T-helper 2 cell treated with Interferon-gamma antibody and Interleukin-4, amounts not matched to agents 5 μg/mL and 100 μg/mL, for 36 hours (primary cell): ENCODE measurements at regions not wholly inside any gene's neighbourhood (a gene's known extent, or its start where the extent isn't known, plus 50 kb on each side); places are given as distances from the start of the nearest gene placed in this dataset.

Source experiments
- DNase-seq: peaks from one replicate; pipeline ENCODE4 v3.0.0; 2021; ENCODE audit warnings: low spot score
- H3K27ac Mint-ChIP-seq: one replicate; pipeline ENCODE4 v1.8.0; 2021; ENCODE audit warnings: mild to moderate bottlenecking, mixed read lengths
- H3K27me3 Mint-ChIP-seq: one replicate; pipeline ENCODE4 v1.8.0; 2021; ENCODE audit warnings: low read depth, mixed read lengths
- H3K36me3 Mint-ChIP-seq: one replicate; pipeline ENCODE4 v1.8.0; 2021; ENCODE audit warnings: low read depth, mixed read lengths
- H3K4me1 Mint-ChIP-seq: one replicate; pipeline ENCODE4 v1.8.0; 2021; ENCODE audit warnings: low read depth, mixed read lengths
- H3K4me3 Mint-ChIP-seq: one replicate; pipeline ENCODE4 v1.8.0; 2022; ENCODE audit warnings: mild to moderate bottlenecking, moderate library complexity, mixed read lengths
- H3K9me3 Mint-ChIP-seq: one replicate; pipeline ENCODE4 v1.8.0; 2021; ENCODE audit warnings: mixed read lengths

GRCh38 chr10:35769795-35770194 is 127.7 kb upstream of the FZD8 start:
- Mint-ChIP-seq H3K27ac (no peak overlapping the region), H3K4me1 (no peaks in the 10 kb centered on the region), H3K27me3 (no peaks in the 10 kb centered on the region), H3K4me3 (no peak overlapping the region), H3K9me3 (no peaks in the 10 kb centered on the region), H3K36me3 (no peaks in the 10 kb centered on the region)
- DNase-seq: no peak

DNA sequence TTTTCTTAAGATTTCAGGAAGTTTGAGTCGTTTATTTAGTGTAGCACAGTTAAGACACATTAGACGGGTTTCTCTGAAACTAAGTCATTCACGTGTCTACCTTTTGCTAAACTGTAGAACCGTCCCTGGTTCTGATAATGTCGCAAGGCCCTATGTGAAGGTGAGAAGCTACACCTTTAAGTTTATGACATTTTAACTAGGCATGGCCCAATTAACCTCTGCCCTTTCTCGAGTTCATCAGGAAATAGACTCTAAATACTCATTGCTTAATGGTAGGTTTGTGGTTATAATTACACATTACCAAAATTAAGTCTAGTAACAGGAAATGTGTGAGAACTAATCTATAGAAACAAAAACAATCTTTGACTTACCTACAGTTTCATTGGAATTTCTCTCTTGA is 126.6 kb upstream of the FZD8 start:
- H3K36me3 Mint-ChIP-seq: no peaks in the 10 kb centered on the region
- no peak overlapping the region for H3K27ac Mint-ChIP-seq
- no peak for DNase-seq
- no peaks in the 10 kb centered on the region for H3K4me1 Mint-ChIP-seq
- no peak overlapping the region for H3K4me3 Mint-ChIP-seq
- no peaks in the 10 kb centered on the region for H3K9me3 Mint-ChIP-seq
- no peaks in the 10 kb centered on the region for H3K27me3 Mint-ChIP-seq

GRCh38 chr10:35768011-35768410 is 125.9 kb upstream of the FZD8 start:
- no peaks in the 10 kb centered on the region for H3K36me3 Mint-ChIP-seq
- no peaks in the 10 kb centered on the region for H3K9me3 Mint-ChIP-seq
- H3K27ac Mint-ChIP-seq: no peak overlapping the region
- no peaks in the 10 kb centered on the region for H3K27me3 Mint-ChIP-seq
- H3K4me1 Mint-ChIP-seq: no peaks in the 10 kb centered on the region
- H3K4me3 Mint-ChIP-seq: no peak overlapping the region
- DNase-seq: no peak

DNA sequence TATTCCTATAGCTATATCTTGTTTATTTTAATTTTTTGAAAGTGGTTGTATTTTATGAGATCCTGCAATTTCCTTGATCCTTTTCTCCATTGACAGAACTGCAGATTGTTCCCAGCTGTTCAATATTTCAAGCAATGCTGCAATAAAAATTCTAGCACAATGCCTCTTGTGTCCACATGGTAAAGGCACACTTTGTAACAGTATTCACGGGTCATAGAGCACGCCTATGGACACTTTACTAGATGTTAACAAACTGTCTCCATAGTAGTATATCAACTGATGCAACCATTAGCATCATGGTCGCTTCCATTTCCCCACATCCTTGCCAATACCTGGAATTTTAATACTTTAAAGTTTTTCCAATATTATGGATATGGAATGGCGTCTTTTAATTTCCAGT is 123.9 kb upstream of the FZD8 start:
- no peaks in the 10 kb centered on the region for H3K36me3 Mint-ChIP-seq
- no peaks in the 10 kb centered on the region for H3K9me3 Mint-ChIP-seq
- H3K27me3 Mint-ChIP-seq: no peaks in the 10 kb centered on the region
- no peak overlapping the region for H3K27ac Mint-ChIP-seq
- no peaks in the 10 kb centered on the region for H3K4me1 Mint-ChIP-seq
- DNase-seq: no peak
- no peak overlapping the region for H3K4me3 Mint-ChIP-seq

GRCh38 chr10:35765066-35765527 is 123.0 kb upstream of the FZD8 start:
- DNase-seq: no peak
- no peak overlapping the region for H3K27ac Mint-ChIP-seq
- H3K4me1 Mint-ChIP-seq: no peaks in the 10 kb centered on the region
- no peaks in the 10 kb centered on the region for H3K36me3 Mint-ChIP-seq
- no peak overlapping the region for H3K4me3 Mint-ChIP-seq
- no peaks in the 10 kb centered on the region for H3K27me3 Mint-ChIP-seq
- no peaks in the 10 kb centered on the region for H3K9me3 Mint-ChIP-seq

- Mint-ChIP-seq H3K27ac (no peak overlapping the region), H3K9me3 (no peaks in the 10 kb centered on the region), H3K4me3 (no peak overlapping the region), H3K4me1 (no peaks in the 10 kb centered on the region), H3K27me3 (no peaks in the 10 kb centered on the region), H3K36me3 (no peaks in the 10 kb centered on the region)
- DNase-seq: no peak
Observed at GRCh38 chr10:35762311-35763030, 120.4 kb upstream of the FZD8 start.

GRCh38 chr10:35758076-35758475 is 116.0 kb upstream of the FZD8 start:
- Mint-ChIP-seq H3K9me3 (no peaks in the 10 kb centered on the region), H3K27ac (no peak overlapping the region), H3K36me3 (no peaks in the 10 kb centered on the region), H3K4me3 (no peak overlapping the region), H3K4me1 (no peaks in the 10 kb centered on the region), H3K27me3 (no peaks in the 10 kb centered on the region)
- DNase-seq: no peak

DNA sequence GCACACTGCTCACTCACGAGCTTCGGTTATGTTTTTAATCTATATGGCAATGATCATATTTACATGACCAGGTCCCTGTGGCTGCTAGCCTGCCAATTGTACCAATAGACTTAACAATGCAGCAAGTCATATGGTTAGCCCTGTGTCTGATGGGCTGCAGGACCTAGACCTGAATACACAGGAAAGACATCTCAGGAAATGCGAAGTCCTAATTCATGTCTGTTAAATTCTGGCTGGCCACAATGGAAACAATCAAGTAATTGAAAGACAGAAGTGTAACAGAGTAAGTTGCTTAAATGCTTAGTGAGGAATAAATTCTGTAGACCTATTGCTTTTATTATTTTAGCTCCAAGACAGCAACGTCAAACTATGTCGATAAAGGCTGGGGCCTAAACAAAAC is 112.4 kb upstream of the FZD8 start:
- Mint-ChIP-seq H3K9me3 (no peaks in the 10 kb centered on the region), H3K27ac (no peak overlapping the region), H3K36me3 (no peaks in the 10 kb centered on the region), H3K27me3 (no peaks in the 10 kb centered on the region), H3K4me3 (no peak overlapping the region), H3K4me1 (no peaks in the 10 kb centered on the region)
- no peak for DNase-seq

DNA sequence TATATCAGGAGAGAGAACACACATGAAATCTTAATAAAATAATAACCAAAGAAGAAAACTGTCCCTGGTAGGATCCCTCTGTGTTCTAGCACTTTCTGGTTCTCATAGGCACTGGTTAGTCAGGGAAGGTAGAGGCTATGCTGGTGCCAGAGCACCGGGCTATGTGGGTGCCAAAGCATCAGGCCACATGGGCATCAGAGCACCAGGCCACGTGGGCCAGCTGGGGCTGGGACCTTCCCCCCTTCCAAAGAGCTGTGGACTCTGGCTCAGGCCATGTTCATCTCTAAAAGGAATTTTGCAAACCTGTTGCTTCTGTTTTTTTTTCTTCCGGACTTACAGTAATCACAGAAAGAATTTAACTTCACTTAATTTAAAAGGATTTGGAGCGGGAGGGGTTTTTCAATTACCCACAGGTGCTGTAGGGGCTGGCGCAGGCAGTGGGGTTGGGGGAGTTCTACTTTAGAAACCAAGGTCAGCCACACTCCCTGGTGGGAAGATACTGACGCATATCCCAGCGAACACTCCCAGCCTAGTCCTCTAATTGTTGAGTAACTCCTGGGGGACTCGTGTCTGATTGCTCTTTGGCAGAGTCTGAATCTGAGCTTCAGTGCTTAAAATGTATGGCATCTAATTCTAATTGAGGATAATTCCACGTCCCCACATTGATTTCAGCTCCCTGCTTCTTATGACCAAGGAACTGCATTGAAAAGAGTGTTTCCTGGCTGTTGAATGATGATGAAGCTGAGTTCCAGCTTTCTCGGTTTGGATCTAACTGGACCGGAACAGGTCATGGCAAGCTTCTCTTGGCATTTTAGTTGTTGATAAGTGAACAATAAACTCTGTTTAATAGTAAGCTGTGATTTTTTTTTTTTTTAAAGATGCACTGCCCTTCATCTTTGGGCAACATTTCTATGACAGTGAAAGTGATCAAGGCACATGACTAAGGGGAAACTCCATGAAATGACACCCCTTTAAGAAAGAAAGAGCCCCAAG is 110.7 kb upstream of the FZD8 start:
- Mint-ChIP-seq H3K27me3 (no peaks in the 10 kb centered on the region), H3K36me3 (no peaks in the 10 kb centered on the region), H3K27ac (no peak overlapping the region), H3K9me3 (no peaks in the 10 kb centered on the region), H3K4me3 (no peak overlapping the region), H3K4me1 (no peaks in the 10 kb centered on the region)
- no peak for DNase-seq

DNA sequence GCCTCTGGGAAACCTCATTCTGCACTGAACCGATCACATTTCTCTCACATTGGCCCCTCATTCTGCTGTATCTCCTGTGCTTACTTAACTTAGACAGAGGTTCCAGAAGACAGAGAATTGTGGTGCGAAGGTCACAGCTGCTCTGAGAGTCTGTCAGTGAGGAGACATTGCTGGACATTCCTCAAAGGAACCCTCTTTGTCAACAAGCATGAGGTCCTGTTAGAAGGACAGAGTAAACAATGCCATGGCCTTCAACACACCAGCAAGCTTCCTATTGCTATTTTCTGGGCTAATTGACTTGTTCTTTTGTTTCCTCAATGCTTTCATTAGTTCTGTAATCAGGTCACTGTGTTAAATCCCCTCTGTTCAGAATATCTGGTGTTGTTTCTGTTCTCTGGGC is 109.3 kb upstream of the FZD8 start:
- no peaks in the 10 kb centered on the region for H3K4me1 Mint-ChIP-seq
- H3K27me3 Mint-ChIP-seq: no peaks in the 10 kb centered on the region
- DNase-seq: no peak
- H3K27ac Mint-ChIP-seq: no peak overlapping the region
- no peaks in the 10 kb centered on the region for H3K9me3 Mint-ChIP-seq
- no peak overlapping the region for H3K4me3 Mint-ChIP-seq
- H3K36me3 Mint-ChIP-seq: no peaks in the 10 kb centered on the region

GRCh38 chr10:35749230-35749629 is 107.1 kb upstream of the FZD8 start:
- no peak overlapping the region for H3K27ac Mint-ChIP-seq
- H3K36me3 Mint-ChIP-seq: no peaks in the 10 kb centered on the region
- H3K9me3 Mint-ChIP-seq: no peaks in the 10 kb centered on the region
- no peaks in the 10 kb centered on the region for H3K4me1 Mint-ChIP-seq
- no peak overlapping the region for H3K4me3 Mint-ChIP-seq
- no peaks in the 10 kb centered on the region for H3K27me3 Mint-ChIP-seq
- DNase-seq: no peak

DNA sequence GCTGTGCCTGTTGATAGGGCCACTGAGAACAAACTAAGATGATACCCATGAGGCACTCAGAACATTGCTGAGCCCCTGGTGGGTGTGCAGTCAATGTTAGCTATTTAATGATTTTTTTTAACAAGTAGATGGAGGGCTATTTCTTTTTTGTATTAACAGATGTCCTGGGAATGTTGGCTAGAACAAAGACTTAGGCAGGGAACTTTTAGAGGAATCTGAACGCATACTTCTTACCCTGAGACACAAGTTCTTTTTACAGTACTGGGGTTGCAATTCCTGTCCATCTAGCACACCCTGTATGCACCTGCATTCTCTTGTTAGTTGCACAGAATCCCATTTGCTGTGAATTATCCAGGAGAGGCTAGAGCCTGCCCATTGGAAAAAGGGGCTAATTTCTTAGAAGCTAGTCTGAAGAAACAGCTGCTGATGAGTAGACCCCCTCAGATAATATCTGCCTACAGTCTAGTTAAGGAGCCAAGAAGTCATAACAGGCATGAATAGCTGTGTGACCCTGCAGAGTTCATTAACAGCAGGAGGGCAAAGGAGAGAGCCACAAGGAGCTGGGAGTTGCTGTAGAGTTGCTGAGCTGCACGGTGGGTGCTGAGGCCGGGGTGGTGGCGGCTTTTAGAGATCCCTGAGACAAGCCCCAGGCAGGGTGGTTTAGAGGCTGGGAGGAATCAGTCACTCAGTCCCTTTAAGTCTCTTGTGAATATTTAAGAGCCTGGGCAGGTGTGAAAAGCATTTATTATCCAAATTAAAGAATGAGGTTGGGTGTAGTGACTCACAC is 103.7 kb upstream of the FZD8 start:
- no peak for DNase-seq
- Mint-ChIP-seq H3K27ac (no peak overlapping the region), H3K36me3 (no peaks in the 10 kb centered on the region), H3K4me3 (no peak overlapping the region), H3K27me3 (no peaks in the 10 kb centered on the region), H3K9me3 (no peaks in the 10 kb centered on the region), H3K4me1 (no peaks in the 10 kb centered on the region)

DNA sequence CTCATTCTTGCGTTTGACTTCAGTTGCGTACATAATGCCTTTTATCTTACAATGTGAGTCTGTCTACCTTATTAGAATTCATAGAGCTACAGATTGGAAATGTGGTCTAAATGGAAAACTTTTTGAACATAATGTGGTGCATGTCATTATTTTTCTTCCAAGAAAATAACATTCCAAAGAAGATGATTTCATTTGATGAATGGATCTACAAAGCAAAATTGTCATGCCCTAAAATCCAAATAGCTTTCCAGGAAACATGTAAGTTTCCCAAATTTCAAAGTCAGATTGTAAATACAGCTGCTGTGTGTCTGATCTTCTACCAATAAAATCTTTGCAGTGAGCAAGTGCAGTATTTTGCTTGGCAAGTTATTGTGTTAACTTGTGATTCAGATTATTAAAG is 101.8 kb upstream of the FZD8 start:
- no peak for DNase-seq
- Mint-ChIP-seq H3K27me3 (no peaks in the 10 kb centered on the region), H3K36me3 (no peaks in the 10 kb centered on the region), H3K27ac (no peak overlapping the region), H3K4me1 (no peaks in the 10 kb centered on the region), H3K9me3 (no peaks in the 10 kb centered on the region), H3K4me3 (no peak overlapping the region)

DNA sequence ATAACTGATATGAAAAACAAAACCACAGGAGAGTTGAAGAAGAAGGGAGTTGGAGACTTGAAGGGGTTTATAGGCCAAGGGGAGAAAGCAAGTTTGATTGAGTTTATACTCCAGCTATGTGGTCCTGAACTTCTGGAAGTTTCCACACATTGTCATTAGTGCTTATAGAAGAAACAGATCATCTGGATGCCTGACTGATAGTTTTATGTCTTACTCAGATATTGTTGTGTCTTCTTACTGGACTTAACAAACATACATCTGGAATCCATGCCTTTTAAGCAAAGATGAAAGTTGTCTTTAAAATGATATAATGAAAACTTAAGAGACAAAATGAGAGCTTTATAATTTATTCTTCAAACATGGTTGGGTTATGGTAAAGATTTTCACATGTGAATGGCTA is 101.3 kb upstream of the FZD8 start:
- H3K9me3 Mint-ChIP-seq: no peaks in the 10 kb centered on the region
- DNase-seq: no peak
- H3K4me1 Mint-ChIP-seq: no peaks in the 10 kb centered on the region
- no peaks in the 10 kb centered on the region for H3K36me3 Mint-ChIP-seq
- no peaks in the 10 kb centered on the region for H3K27me3 Mint-ChIP-seq
- no peak overlapping the region for H3K27ac Mint-ChIP-seq
- H3K4me3 Mint-ChIP-seq: no peak overlapping the region
